Stimulated activated CD8-positive, alpha-beta memory T cell treated with anti-CD3 and anti-CD28 coated beads, Interleukin-4, amount 100 ng/mL, for 24 hours (primary cell): ENCODE measurements at regions not wholly inside any gene's neighbourhood (a gene's known extent, or its start where the extent isn't known, plus 50 kb on each side); places are given as distances from the start of the nearest gene placed in this dataset.
"Not testable (repeated sequence)": the region's sequence is repeated elsewhere in the genome, so short reads cannot be mapped to it uniquely, and the experiment has no call there.

Experiments
- DNase-seq: peaks from one replicate; pipeline ENCODE4 v3.0.0-alpha.2; 2020; ENCODE audit warnings: low read depth

- no peak for DNase-seq
Observed at GRCh38 chr6:163698086-163698485, 283.6 kb downstream of the QKI start.

DNA sequence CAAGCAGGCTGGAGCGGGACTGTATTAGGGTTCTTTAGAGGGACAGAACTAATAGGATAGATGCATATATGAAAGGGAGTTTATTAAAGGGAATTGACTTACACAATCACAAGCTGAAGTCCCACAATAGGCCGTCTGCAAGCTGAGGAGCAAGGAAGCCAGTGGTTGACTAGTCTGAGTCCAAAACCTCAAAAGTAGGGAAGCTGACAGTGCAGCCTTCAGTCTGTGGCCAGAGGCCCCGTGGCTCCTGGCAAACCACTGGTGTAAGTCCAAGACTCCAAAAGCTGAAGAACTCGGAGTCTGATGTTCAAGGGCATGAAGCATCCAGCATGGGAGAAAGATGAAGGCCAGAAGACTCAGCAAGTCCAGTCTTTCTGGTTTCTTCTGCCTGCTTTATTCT is 281.8 kb downstream of the QKI start:
- DNase-seq: not testable (repeated sequence)

GRCh38 chr6:163695414-163695864 is 280.9 kb downstream of the QKI start:
- no peak for DNase-seq

GRCh38 chr6:163694988-163695398 is 280.5 kb downstream of the QKI start:
- no peak for DNase-seq

DNA sequence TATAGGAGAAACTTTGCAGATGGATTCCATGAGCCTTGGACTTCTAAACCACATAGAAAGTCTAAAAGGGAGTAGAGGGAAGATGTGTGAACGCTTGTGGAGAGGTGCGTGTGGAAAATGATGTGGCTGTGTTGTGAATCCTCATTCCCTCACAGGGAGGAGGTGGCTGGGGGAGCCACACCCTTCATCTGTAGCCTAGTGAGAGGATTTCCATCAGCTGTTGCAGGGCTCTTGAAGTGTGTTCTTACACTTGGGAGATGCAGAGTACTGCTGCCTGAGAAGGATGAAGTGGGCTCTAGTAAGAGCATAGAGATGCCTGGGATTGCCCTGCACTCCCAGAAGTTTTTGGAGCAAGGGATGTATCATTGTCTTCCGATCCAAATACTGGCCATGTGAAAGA is 279.6 kb downstream of the QKI start:
- no peak for DNase-seq

DNA sequence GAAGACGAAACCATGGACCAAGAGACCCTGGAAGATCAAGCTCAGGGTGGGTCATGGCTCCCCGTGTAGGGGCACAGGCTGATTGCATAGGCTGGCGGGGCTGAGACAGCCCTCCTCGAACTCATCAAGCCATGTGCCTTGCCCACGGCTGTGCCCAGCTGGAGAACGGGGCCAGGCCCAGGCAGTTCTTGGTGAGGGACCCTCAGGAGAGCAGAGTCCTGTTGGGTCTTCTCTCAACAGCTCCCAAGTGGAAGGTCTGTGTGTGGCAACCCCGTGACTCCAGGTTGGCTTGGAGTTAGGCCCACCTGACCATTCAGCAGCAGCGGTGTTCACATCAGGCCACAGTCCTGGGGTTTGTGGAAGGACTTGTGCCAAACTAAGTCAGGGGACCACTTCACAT is 276.5 kb downstream of the QKI start:
- no peak for DNase-seq

DNA sequence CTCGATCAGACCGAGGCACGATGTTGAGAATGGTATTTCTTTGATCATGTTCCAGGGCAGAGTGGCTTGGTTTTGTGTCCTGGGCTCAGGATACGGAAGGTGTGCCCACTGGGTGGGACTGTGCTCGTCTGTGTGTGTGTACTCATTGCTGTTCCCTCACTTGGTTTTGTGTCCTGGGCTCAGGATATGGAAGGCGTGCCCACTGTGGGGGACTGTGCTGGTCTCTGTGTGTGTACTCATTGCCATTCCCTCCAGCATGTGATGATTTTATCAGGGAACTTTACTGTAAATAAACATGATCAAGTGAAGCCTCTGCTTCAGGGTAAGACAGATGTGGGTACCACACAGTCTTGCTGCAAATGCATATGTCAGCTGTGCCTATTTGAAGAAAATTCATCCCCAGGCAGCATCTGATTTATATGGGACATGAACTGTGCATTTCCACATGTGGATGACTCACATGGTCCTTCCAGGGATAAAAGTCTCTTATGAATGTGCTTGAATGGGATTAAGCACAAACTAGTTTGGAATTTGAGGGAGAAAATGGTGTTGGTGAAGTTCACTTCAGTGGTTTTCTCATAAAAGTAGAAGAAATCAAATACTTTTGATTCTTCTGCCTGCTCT is 274.3 kb downstream of the QKI start:
- DNase-seq: no peak

GRCh38 chr6:163687075-163687474 is 272.6 kb downstream of the QKI start:
- DNase-seq: no peak

- DNase-seq: no peak
Observed at GRCh38 chr6:163686301-163686700, 271.8 kb downstream of the QKI start.

DNA sequence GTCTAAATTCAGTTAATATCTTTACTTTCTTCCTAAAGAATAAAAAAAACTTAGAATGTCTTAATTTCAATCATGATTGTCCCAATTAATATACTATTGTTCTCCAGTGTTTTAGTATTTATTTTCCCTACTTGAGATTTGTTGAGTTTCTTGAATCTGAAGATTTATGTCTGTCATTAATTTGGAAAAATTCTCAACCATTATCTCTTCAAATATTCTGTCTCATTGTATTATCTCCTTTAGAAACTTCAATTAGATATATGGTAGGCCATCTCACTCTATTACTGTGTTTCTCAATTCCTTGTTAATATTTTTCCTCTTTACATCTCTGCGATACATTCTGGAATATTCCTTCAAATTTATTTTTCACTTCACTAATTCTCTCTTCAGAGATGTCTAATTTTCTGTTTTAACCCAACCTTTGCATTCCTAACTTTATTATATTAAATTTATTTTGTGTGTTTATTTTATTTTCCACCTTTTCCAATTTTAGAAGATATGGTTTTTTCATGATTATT is 268.6 kb downstream of the QKI start:
- no peak for DNase-seq

- DNase-seq: no peak
Observed at GRCh38 chr6:163679753-163680152, 265.2 kb downstream of the QKI start.

DNA sequence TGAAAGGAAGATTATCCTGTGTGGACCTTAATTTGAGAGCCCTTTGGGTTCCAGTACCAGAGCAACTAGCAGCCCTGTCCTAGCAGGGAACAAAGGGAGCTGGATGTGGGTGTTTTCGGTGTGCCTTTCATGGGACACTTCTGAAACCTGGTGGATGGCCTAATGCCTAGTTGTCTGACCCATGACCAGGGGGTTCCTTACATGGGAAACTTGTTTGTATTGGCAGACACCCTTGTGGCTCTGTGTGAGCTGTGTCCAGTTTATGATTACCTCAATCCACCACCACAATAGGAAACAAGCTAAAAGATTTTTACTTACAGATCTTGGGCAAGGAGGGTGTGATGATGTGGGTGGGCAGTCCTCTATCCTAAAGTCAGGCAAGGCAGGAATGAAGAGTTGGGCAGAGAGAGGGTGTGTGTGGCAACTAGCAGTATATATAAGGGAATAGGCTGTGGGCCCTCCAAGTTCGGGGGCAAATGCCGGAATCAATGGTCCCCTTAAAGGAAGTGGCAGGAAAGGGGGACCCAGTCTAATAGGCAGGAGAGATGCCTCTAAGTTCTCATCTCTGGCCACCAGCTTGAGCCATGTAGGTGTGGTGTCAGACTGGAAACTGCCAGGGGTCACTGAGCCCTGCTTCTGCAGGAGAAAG is 264.6 kb downstream of the QKI start:
- DNase-seq: no peak

- DNase-seq: no peak
Observed at GRCh38 chr6:163675611-163676010, 261.1 kb downstream of the QKI start.

DNA sequence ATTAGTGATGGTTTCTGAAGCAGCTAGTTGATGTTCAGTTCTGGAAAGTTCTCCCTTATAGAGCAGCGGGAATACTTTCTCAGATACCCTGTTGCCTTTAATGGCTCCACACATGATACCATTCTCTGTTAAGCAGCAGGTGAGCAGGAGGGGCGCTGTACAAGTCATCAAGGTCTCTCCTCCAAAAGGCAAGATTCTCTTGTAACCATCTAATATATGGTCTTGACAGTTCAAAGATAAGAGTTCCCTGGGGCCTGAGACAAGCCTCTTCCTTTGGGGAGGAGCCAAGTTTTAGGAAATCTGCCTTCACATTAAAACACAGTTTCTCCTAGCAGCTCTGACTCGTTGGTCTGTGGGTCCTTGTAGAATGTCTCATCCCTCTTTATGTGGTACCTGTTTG is 258.2 kb downstream of the QKI start:
- DNase-seq: no peak

DNA sequence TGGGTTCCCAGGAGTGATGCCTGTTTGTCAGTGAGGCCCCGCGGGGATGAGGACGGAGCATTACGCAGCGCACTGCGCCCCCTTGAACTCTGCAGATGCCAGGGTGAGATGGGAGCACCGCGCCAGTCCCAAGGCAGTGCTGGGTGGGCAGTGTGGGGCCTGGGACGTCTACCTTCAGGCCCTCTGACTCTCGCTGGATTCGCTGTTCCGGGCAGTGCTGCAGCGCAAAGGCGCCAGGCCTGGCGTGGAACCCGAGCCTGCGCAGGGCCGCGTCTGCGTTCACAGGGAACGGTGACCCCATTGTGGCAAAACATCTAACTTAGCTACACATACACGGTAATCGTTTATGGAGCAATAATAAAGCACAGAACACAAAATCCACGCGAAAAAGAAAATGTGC is 257.3 kb downstream of the QKI start:
- no peak for DNase-seq

DNA sequence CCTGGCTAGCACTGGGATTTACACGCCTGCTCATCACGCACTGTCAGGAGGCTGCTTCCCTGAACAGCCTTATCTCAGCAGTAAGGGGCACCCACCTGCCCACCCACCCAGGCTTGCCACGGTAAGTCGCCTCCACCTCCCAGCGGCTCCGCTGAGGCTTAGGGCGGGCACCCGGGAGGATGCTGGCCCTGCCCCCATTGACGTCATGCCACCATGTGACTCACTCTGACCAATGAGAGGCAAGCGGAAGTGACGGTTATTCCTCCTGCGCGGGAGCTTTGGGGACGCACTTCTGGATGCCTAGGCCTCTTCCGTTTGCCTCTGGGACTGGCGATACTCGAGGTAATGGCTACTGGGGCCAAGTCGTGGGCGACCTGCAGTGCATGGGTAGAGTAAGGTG is 256.8 kb downstream of the QKI start:
- DNase-seq: no peak

- DNase-seq: no peak
Observed at GRCh38 chr6:163670336-163670735, 255.8 kb downstream of the QKI start.

GRCh38 chr6:163668061-163668426 is 253.5 kb downstream of the QKI start:
- no peak for DNase-seq

DNA sequence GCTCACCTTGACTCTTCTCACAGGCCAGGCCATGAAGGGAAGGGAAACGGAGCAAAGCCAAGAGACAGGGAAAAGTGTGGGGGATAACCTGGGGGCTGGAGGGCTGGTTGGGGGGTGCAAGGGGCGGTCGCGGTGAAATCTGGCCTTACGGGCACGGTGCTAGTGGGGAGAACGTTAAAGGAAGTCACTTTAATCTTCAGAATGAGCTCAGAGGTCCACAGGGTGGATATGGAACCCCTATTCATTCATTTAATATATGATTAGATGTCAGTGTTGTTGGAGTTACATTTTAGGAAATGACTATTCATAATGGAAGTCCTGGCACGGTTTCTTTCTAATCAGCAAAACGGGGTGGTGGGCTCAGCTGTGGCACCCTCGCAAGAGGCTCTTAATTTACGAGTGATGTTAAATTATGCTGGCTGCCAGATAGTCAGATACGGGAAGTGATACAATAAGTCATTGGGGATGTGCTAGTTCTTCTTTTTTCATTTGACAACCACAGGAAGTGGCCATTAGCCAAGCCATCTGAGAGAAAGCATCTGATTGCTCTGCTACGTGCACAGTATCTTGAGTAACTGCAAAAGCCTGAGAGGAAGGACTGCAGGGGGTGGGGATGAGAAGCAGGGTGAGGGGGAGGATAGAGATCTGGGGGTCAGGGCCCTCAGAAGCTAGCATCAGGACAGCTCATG is 253.0 kb downstream of the QKI start:
- no peak for DNase-seq

- DNase-seq: no peak
Observed at GRCh38 chr6:163665464-163665863, 250.9 kb downstream of the QKI start.

DNA sequence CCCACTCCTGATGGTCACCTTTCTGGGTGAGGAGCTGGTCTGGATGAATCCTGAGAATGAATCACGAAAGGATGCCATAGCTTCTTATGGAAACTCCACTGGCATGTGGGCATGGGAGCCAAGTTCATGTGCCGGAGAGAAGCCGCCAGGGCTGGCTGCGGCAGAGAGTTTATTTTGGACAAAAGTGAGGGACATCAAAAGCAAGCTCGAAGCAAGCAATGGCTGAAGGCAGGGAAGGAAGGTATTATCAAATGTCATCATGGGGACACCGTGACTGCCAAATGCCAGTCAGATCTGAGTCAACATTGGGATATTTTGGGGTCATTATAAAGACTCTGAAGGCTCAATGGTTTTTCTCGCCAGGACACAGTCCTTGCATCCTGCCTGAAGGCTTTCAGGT is 249.1 kb downstream of the QKI start:
- DNase-seq: no peak

GRCh38 chr6:163662604-163663225 is 248.2 kb downstream of the QKI start:
- no peak for DNase-seq

DNA sequence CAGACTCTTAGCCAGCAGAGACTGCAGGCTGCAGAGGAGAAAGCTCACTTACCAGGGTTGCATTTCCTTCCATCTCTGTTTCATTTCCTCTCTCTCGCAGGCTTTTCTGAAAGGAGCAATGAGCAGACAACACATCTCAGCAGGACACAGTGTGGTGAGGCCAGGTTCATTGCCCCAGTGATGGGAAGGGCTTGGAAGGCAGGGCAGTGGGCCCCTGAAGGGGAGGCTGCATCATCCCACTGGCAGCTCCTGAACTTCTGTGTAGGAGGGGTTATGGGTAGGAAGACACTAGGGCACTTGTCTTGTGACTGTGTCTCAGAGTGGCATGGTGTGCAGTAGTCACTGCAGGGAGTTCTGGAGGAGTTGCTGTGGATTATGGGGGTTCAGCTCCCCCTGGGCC is 246.8 kb downstream of the QKI start:
- DNase-seq: no peak
